RWPE2 (cell line): ENCODE measurements at regions not wholly inside any gene's neighbourhood (a gene's known extent, or its start where the extent isn't known, plus 50 kb on each side); places are given as distances from the start of the nearest gene placed in this dataset.

Source experiments
- ATAC-seq: fragments of 200-7000 bp; cut with Tn5 transposase; 3 replicates; pipeline ENCODE4 v1.9.1; 2021; ENCODE audit warnings: low read depth
- DNase-seq: peaks from one replicate; pipeline ENCODE4 v3.0.0-alpha.2; 2020; ENCODE audit warnings: low spot score
- H3K27ac ChIP-seq: fragments of 450-650 bp; 2 replicates; pipeline ENCODE4 v1.5.1; 2017; ENCODE audit warnings: mild to moderate bottlenecking; ENCODE audit not compliant: poor library complexity, severe bottlenecking
- H3K27me3 ChIP-seq: fragments of 250-450 bp; sonication (Bioruptor Pico); 2 replicates; pipeline ENCODE4 v1.5.1; 2021; ENCODE audit warnings: mild to moderate bottlenecking, moderate library complexity; ENCODE audit not compliant: insufficient read depth, poor library complexity, severe bottlenecking
- H3K36me3 ChIP-seq: fragments of 250-450 bp; sonication (Bioruptor Pico); 2 replicates; pipeline ENCODE4 v1.5.1; 2020; ENCODE audit warnings: low read depth, mild to moderate bottlenecking, moderate library complexity
- H3K4me1 ChIP-seq: fragments of 250-450 bp; sonication (Bioruptor Pico); 2 replicates; pipeline ENCODE4 v1.5.1; 2021; ENCODE audit warnings: mild to moderate bottlenecking, moderate library complexity; ENCODE audit not compliant: insufficient read depth, poor library complexity, severe bottlenecking
- H3K4me3 ChIP-seq: fragments of 250-450 bp; sonication (Bioruptor Pico); 2 replicates; pipeline ENCODE4 v1.5.1; 2021; ENCODE audit warnings: mild to moderate bottlenecking, moderate library complexity; ENCODE audit not compliant: severe bottlenecking
- H3K9me3 ChIP-seq: fragments of 250-450 bp; sonication (Bioruptor Pico); 2 replicates; pipeline ENCODE4 v1.5.1; 2021; ENCODE audit warnings: mild to moderate bottlenecking, moderate library complexity; ENCODE audit not compliant: severe bottlenecking
- TF ChIP-seq, protein P1 (sequence below): fragments of 450-650 bp; IDR thresholded peaks from one replicate; pipeline ENCODE4 v1.5.1; 2017; ENCODE audit warnings: mild to moderate bottlenecking, moderate library complexity; ENCODE audit not compliant: poor library complexity, severe bottlenecking

DNA sequence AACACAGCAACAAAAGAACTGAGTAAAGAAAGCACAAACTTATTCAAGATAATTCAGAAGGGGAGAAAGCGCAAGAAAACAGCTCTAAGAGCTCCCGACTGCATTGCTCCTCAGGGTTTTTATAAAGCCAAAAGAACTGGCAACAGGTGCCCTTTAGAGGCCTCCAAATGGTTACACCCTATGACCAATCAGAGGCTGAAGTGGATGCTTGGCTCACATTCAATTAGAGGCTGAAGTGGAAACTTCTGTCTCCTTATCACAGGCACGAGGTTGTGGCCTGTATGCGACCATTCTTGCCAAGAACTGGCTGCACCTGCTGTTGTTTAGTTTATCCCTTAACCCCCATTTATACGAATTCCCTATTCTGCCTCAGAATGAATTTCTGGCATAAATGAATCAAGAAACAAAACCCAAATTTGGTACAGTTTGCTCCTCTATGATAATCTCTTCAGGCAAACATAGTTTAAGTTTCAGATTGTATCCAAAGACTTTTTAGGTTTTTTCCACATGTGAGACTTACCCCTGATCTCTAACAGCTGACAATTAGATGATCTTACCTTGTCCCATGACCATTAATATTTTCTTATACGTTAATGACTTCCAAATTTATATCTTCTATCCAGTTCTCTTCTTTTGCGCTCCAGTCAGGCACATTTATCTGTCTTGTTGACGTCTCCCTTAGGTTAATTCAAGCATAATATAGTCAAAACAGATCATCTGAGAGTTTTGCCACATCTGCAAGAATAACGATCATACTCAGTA, 504.8 kb downstream of the NXPH1 start:
- no peak overlapping the region for H3K27ac ChIP-seq
- H3K4me1 ChIP-seq: no peaks in the 10 kb centered on the region
- DNase-seq (no peak), ATAC-seq (no peak)
- H3K9me3 ChIP-seq: no peaks in the 10 kb centered on the region
- H3K36me3 ChIP-seq: no peaks in the 10 kb centered on the region
- H3K27me3 ChIP-seq: no peaks in the 10 kb centered on the region
- TF ChIP-seq, protein P1, sequence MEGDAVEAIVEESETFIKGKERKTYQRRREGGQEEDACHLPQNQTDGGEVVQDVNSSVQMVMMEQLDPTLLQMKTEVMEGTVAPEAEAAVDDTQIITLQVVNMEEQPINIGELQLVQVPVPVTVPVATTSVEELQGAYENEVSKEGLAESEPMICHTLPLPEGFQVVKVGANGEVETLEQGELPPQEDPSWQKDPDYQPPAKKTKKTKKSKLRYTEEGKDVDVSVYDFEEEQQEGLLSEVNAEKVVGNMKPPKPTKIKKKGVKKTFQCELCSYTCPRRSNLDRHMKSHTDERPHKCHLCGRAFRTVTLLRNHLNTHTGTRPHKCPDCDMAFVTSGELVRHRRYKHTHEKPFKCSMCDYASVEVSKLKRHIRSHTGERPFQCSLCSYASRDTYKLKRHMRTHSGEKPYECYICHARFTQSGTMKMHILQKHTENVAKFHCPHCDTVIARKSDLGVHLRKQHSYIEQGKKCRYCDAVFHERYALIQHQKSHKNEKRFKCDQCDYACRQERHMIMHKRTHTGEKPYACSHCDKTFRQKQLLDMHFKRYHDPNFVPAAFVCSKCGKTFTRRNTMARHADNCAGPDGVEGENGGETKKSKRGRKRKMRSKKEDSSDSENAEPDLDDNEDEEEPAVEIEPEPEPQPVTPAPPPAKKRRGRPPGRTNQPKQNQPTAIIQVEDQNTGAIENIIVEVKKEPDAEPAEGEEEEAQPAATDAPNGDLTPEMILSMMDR: no peak
- no peak overlapping the region for H3K4me3 ChIP-seq

DNA sequence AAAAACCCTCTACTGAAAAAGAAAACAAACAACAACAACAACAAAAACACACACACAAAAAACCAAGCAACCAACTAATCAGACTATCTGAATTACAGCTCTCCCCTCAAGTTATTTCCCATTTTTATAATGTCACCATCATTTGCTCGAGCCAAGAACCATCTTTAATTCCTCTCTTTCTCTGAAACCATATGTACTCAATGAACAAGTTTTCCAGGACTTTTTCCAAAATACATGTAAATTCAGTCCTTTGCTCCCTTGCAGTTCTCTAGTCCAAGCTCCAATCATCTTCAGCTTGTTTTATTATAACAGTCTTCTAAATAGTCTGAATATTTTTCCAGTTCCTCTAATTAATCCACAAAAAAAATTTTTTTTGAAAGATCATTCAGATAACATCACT, 506.0 kb downstream of the NXPH1 start:
- Histone ChIP-seq H3K27ac (no peak overlapping the region), H3K36me3 (no peaks in the 10 kb centered on the region), H3K4me3 (no peak overlapping the region), H3K4me1 (no peaks in the 10 kb centered on the region), H3K27me3 (no peaks in the 10 kb centered on the region), H3K9me3 (no peaks in the 10 kb centered on the region)
- TF ChIP-seq, protein P1: no peak
- DNase-seq (no peak), ATAC-seq (no peak)

DNA sequence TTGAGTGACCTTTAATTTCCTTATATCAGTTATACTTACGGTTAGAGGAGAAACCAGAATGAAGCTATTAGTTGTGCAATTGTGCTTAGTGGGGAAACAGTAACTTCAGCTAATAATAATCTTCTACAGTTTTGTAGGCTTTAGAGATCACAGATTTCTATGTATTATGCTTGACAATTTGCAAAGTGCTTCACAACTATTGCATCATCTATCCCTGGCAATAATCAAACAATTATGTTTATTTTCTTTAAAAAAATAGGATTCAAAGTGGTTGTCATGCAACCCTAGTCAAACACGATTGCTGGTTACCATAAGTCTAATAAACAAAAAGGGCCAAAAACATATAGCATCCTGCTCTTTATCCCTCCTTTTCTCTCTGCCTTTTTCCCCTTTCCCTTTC, 530.3 kb downstream of the NXPH1 start:
- no peak for DNase-seq
- H3K4me3 ChIP-seq: no peak overlapping the region
- H3K36me3 ChIP-seq: no peaks in the 10 kb centered on the region
- no peak for ATAC-seq
- no peaks in the 10 kb centered on the region for H3K4me1 ChIP-seq
- TF ChIP-seq, protein P1: no peak
- H3K27me3 ChIP-seq: peaks cover 2% of the 10 kb centered on the region
- no peaks in the 10 kb centered on the region for H3K9me3 ChIP-seq
- H3K27ac ChIP-seq: no peak overlapping the region

DNA sequence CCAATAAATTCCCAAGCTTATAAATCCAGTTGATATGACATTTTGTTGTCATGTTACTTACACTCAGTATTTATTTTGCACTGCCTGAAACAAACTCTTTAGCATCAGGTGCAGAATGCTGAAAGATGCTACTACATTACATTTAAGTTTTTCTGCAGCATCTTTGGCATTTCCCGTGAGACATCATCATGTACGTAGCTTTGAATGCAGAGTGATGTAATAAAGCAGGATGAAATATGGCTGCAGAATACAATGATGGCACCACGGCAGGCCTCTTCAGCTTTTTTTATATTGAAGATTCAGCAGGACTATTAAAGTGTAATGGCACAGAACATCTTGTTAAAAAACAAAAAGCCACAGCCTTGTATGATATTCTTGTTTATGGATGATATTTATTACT, 531.8 kb downstream of the NXPH1 start:
- no peaks in the 10 kb centered on the region for H3K4me1 ChIP-seq
- no peak overlapping the region for H3K4me3 ChIP-seq
- no peaks in the 10 kb centered on the region for H3K36me3 ChIP-seq
- H3K27ac ChIP-seq: no peak overlapping the region
- TF ChIP-seq, protein P1: no peak
- H3K9me3 ChIP-seq: peaks cover 1% of the 10 kb centered on the region
- no peak for DNase-seq
- ATAC-seq: no peak
- H3K27me3 ChIP-seq: peaks cover 2% of the 10 kb centered on the region

DNA sequence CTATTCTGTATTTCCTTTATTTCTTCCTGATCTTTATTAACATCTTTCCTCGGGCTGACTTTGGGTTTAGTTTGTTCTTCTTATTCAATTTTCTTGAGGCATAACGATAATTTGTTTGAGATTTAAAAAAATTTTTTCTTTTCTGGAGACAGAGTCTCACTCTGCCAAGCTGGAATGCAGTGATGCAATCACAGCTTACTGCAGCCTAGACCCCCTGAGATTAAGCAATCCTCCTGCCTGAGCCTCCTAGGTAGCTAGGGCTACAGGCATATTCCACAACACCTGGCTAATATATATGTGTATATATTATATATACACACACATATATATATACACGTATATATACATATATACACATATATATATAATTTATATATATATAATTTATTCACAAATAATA, 540.2 kb downstream of the NXPH1 start:
- TF ChIP-seq, protein P1: no peak
- Histone ChIP-seq H3K27ac (no peak overlapping the region), H3K27me3 (no peaks in the 10 kb centered on the region), H3K4me3 (no peak overlapping the region), H3K36me3 (no peaks in the 10 kb centered on the region), H3K9me3 (peaks cover 1% of the 10 kb centered on the region), H3K4me1 (no peaks in the 10 kb centered on the region)
- ATAC-seq (no peak), DNase-seq (no peak)
